NCI-H446 treated with DMSO at 0.1 percent for 48 hours (cell line): ENCODE measurements at regions not wholly inside any gene's neighbourhood (a gene's known extent, or its start where the extent isn't known, plus 50 kb on each side); places are given as distances from the start of the nearest gene placed in this dataset.

ENCODE experiments used
- DNase-seq: peaks from one replicate; lab custom pipeline; 2025; lab: John Stamatoyannopoulos, UW

GRCh38 chr1:220982686-220983085 is 103.4 kb downstream of the HLX start:
- no peak for DNase-seq

DNA sequence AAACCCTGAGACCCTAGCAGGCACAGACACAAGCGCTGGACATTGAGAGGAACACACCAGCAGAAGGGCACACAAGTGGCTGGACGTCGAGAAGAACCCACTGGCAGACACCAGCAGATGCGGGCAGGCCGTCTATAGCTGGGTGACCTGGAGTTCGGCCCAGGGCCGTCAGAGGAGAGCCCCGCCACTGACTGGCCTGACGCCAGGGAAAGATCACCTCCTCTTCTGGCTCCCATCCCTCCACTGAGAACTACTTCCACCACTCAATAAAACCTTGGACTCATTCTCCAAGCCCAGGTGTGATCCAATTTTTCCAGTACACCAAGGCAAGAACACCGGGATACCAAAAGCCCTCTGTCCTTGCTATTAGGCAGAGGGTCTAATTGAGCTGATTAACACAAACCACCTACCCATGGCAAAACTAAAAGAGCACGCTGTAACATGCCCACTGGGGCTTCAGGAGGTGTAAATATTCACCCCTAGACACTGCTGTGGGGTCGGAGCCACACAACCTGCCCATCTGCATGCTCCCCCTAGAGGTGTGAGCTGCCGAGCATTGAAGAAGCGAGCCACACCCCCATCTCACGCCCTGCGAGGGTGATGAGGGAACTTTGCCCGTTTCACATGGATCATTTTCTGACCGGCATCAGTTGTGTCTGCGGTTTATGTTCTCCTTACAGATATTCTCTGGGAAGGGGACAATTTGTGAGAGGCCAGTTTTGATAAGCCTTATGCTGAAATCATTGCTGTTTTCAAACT is 104.8 kb downstream of the HLX start:
- no peak for DNase-seq

GRCh38 chr1:220990427-220991339 is 111.4 kb downstream of the HLX start:
- DNase-seq, result no peak

GRCh38 chr1:220991506-220991905 is 112.3 kb downstream of the HLX start:
- no peak for DNase-seq

GRCh38 chr1:220991959-220992704 is 112.9 kb downstream of the HLX start:
- no peak for DNase-seq

DNA sequence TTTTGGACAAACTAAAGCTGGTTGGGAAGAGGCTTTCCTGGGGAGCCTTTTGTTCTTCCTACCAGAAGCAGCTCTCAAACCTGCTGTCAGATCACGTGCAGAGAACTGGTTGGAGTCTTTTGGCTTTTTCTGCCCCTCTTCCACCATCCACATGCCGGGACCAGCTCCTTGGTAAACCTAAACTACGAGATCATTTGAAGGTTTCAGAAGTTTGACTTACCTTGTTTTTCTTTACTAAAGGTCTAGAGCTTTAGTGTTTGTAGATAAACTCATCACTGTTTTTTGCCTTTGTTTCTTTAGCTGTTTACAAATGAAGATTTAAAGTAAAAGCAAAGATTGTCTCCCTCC is 113.4 kb downstream of the HLX start:
- DNase-seq, result no peak

DNA sequence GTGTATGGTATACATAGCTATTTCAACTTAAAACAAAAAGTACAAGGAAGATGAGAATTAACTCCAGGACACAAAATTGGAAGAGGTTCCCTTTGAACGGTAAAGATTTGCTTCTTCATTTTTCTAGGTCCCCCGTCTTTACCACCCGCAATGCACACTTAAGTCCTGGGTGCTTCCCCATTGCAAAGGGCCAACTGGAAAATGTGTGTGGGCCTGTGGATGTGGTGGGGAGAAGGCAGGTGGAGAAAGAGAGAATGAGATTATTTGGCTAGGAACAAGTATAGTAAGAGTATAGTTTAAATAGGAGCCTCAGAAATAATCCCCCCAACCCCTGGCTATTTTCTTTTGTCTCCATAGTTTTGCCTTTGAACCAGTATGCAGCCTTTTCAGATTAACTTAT is 115.4 kb downstream of the HLX start:
- DNase-seq, result no peak

DNA sequence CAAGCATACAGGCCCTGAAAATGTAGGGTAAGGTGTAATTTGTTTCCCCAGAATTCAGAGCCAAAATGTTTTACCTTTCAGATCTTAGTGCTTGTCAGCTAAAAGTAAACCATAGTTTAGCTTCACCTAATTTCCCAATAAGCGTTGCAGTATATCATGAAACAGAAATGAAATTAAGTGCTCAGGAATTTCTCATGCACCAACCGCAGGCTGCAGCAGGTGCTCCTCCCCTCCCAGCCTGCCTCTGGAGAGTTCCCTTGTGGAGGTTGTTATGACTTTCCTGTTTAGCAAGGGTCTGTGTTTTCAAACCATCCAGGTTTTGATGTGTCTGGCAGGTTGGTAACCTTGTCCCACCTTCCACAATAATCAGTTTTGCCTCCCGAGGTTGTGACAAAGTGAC is 118.5 kb downstream of the HLX start:
- DNase-seq, result no peak

GRCh38 chr1:220999872-221000863 is 120.9 kb downstream of the HLX start:
- no peak for DNase-seq

- no peak for DNase-seq
Measured at GRCh38 chr1:221001167-221001566, 121.9 kb downstream of the HLX start.

DNA sequence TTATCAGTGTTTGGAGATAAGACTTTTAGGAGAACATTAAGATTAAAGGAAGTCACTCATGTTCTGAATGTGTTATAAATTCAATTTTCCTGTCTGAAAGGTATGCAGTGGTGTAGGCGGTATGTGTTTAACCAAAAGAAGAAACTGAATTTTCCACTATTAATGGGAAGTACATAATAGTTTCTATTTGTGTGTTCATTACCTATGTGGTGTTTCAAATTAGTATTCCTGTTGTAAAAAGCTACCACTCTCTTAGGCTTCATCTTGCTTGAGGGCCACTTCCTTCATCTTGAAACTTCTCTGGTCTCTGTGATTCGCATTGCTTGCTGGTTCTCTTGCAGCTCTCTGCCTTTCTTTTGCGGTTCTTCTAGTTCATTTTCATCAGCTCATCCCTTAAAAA is 123.4 kb downstream of the HLX start:
- DNase-seq, result no peak

GRCh38 chr1:221011145-221011544 is 131.9 kb downstream of the HLX start:
- DNase-seq, result no peak

DNA sequence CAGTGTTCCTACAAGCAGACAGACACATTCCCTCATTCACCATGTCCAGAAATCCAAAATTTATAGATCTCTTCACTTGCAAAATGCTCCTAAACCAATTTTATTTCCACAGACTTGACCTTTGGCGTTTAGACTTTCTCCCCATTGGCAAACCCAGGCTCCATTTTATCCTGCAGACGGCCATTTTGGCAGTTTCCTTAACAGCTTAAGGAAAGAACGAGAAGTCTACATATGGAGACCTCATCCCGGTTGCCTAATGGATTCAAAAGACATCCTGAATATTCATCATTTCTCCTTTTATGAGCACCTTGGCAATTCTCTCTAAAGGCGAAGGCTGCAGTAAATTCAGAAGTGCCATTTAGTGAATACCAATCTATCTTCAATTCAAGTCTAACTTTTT is 132.9 kb downstream of the HLX start:
- no peak for DNase-seq

- DNase-seq, result no peak
Measured at GRCh38 chr1:221013691-221014660, 134.7 kb downstream of the HLX start.

DNA sequence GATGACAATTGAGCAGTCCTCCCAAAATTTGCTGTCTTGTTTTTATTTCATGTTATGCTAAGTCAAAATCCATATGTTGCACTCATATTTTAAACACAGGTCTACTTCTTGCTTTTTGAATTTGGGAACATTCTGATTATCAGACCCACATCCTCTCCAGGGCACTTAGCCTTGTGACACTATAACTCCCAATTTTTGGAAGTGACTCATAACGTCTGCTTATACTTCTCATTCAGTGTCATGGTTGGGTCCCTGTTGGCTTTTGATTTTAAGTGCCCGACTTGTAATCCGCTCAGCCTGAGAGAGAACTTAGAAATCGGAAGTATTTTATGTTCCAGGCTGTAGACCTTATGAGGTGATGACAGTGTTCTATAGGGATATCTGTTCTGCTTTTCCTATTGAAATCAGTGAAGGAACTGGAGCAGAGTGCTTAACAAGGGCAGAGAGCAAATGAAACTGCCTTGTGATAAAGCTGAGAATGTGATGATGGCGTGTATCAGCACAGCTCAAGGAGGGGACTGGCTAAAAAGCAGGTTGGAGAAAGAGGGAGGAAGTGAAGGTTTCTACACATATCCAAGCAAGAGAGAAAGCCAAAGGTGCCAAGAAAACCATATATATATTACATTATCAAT is 136.0 kb downstream of the HLX start:
- no peak for DNase-seq

DNA sequence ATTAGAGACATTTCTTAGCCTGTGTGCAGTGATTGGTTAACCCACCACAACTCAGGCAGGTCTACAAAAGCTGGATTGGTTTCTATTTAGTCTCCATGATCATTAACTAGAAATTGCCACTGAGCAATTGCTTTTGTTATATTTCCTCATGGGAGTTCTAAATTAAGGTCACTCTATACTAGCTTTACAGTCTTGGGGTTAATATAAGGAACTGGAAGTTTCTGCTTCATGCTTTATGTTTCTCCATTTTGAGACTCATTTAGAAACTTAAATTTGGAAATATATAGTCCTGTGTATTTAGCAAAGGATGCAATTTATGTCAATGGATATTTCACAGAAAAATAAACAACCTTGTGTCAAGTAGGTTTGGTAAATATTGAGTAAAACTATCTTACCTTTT is 137.5 kb downstream of the HLX start:
- DNase-seq, result no peak

- DNase-seq, result no peak
Measured at GRCh38 chr1:221018414-221018813, 139.2 kb downstream of the HLX start.

DNA sequence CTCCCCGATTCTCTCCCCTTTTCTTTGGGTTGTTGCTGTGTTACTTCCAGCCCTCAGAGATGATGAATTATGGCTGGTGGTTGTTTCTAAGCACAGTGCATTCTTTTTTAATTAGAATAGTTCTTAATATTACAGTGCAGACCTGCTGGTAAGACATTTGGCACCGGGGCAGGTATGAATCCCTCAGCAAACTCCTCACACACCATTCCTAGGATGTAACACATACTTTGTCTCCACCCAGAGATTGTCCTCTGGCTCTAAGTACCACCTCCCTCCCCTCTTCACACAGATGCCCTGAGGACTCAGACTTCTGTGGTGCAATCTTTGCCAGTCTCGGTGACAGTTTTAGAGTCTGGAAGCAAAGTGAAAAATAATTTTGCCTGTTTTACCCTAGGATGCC is 143.1 kb downstream of the HLX start:
- no peak for DNase-seq

DNA sequence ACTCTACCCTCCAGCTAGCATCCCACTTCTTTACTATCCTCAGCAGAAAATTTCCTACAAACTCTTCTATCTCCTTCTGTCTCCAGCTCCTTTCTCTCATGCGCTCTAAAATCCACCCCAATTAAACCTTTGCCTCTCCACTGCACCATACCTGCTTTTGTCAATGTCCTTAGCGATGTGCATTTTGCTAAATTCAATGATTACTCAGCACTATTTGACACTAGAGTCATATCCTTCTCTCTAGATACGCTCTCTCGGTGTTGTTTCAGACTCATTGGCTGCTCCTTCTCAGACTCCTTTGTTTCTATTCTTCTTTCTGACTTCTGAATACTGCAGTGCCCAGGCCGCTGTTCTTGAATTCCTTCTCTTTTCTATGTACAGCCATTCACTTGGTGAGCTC is 144.2 kb downstream of the HLX start:
- DNase-seq, result no peak

GRCh38 chr1:221025501-221025900 is 146.3 kb downstream of the HLX start:
- DNase-seq, result no peak
